Bronchial epithelial cell (primary cell): ENCODE measurements at regions not wholly inside any gene's neighbourhood (a gene's known extent, or its start where the extent isn't known, plus 50 kb on each side); places are given as distances from the start of the nearest gene placed in this dataset.

Experiments
- DNase-seq: peaks from one replicate; pipeline ENCODE4 v3.0.0-alpha.2; 2010; ENCODE audit warnings: low read depth
- FAIRE-seq: peaks from 2 replicates; lab custom pipeline; 2011; peaks lifted over from hg19 to GRCh38; lab: Jason Lieb, UNC
- H3K27me3 ChIP-seq: 2 replicates; pipeline ENCODE4 v1.5.1; 2011; ENCODE audit warnings: low read length; ENCODE audit not compliant: control insufficient read depth, insufficient read depth
- H3K36me3 ChIP-seq: 2 replicates; pipeline ENCODE4 v1.5.1; 2011; ENCODE audit warnings: low read length; ENCODE audit not compliant: control insufficient read depth, insufficient read depth
- H3K4me3 ChIP-seq: 2 replicates; pipeline ENCODE4 v1.5.1; 2011; ENCODE audit warnings: mild to moderate bottlenecking, low read depth, low read length, control low read depth
- TF ChIP-seq, protein P1 (sequence below): IDR thresholded peaks from 2 replicates; pipeline ENCODE4 v1.5.1; 2011; ENCODE audit warnings: mild to moderate bottlenecking, moderate library complexity, low read length, control low read depth, inconsistent platforms; ENCODE audit not compliant: insufficient read depth, severe bottlenecking

DNA sequence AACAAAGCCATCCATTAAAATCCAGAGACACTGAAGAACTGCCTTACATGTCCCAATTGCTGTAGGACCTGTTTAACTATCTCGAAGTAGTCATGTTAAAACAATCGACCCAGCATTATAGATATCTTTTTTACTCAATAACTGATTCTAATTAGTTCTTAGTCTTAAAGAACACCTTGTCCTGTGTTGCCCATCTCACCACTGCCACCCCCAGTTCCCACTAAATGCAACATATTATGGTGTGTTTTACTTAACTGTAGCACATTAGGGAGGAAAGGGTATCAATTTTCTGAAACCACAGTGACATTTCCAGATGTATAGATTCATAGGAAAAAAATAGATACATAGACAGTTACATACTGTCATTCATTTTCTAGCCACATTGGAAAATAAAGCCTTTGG, 221.2 kb downstream of the MEF2C start:
- H3K36me3 ChIP-seq, result no peaks in the 10 kb centered on the region
- peaks cover 36% of the 10 kb centered on the region for H3K27me3 ChIP-seq
- FAIRE-seq (no peak), DNase-seq (no peak)
- H3K4me3 ChIP-seq, result no peak overlapping the region
- TF ChIP-seq, protein P1, sequence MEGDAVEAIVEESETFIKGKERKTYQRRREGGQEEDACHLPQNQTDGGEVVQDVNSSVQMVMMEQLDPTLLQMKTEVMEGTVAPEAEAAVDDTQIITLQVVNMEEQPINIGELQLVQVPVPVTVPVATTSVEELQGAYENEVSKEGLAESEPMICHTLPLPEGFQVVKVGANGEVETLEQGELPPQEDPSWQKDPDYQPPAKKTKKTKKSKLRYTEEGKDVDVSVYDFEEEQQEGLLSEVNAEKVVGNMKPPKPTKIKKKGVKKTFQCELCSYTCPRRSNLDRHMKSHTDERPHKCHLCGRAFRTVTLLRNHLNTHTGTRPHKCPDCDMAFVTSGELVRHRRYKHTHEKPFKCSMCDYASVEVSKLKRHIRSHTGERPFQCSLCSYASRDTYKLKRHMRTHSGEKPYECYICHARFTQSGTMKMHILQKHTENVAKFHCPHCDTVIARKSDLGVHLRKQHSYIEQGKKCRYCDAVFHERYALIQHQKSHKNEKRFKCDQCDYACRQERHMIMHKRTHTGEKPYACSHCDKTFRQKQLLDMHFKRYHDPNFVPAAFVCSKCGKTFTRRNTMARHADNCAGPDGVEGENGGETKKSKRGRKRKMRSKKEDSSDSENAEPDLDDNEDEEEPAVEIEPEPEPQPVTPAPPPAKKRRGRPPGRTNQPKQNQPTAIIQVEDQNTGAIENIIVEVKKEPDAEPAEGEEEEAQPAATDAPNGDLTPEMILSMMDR, result no peak

DNA sequence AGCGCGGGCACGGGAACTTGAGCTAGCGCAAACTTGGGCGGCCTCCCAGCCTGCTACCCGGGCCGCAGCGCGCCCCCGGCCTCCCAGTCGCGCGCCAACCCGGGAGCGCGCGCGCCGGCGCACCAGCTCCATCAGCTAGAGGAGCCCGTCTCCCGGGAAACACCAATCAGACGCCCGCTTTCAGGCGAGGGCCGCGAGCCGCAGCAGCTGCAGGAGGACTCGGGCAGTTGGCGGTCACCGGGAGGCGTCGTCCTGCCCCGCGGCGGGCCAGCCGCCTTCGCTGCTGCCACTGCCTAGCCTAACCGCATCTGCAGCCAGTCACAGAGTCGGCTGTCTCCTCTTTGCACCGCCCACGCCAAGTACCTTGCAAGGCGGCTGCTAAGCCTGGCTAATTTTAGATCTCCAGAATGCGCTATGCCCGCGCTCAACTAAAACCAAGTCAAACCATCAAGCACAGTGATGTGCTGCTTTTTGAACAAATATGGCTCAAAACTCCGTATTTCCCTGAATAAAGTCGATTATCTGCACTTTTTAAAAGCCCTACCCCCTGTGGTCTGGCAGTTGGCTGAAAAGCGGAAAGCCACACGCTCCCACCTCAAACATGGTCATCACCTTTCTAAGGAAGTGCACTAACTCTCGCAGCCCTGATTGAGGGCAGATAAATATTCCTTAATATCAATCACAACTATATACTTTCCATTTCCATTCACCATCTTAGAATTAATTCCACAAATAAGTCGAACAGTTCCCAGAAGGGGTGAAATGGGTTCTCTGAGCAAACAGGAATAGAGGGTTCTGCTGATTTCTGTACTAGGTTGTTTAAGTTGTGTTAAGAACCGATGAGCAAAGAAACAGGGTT, 221.8 kb downstream of the MEF2C start:
- Histone ChIP-seq H3K36me3 (no peaks in the 10 kb centered on the region), H3K27me3 (peaks cover 31% of the 10 kb centered on the region), H3K4me3 (peak overlapping the region; percentile 14)
- TF ChIP-seq, protein P1, result no peak
- DNase-seq, result peak; percentile 28
- no peak for FAIRE-seq

DNA sequence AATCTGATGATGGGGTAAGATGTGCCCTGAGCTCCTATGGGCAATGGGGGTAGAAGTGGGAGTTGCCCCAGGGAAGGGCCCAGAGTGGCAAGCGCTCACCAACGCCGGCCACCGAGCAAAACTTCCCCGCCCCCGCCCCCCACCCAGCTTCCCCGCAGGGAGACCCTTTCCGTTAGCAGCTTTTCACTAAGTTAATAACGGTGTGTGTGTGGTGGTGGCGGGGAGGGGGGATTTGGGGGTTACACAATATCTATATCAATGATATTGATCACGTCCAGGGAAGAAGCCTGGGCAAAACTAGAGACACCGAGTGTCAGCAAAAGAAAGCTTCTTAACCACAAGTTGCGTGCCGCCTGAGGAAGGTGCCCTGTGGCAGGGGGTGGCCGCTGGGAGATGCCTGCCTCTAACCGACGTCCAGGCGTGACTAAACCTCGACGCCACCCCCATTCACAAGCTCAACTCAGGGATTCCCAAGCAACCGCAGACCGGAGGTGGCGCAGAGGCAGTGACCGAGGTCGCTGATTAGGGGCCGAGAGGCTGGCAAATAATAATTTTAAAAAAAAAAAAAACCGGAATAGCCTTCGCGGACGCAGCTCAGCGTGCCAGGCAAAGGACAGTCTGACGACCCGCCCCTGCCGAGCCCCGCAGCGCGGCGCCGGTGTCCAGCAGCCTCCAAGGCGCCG, 222.6 kb downstream of the MEF2C start:
- H3K27me3 ChIP-seq, result peaks cover 25% of the 10 kb centered on the region
- H3K4me3 ChIP-seq, result no peak overlapping the region
- DNase-seq (peak; percentile 20), FAIRE-seq (no peak)
- no peaks in the 10 kb centered on the region for H3K36me3 ChIP-seq
- TF ChIP-seq, protein P1, result no peak

DNA sequence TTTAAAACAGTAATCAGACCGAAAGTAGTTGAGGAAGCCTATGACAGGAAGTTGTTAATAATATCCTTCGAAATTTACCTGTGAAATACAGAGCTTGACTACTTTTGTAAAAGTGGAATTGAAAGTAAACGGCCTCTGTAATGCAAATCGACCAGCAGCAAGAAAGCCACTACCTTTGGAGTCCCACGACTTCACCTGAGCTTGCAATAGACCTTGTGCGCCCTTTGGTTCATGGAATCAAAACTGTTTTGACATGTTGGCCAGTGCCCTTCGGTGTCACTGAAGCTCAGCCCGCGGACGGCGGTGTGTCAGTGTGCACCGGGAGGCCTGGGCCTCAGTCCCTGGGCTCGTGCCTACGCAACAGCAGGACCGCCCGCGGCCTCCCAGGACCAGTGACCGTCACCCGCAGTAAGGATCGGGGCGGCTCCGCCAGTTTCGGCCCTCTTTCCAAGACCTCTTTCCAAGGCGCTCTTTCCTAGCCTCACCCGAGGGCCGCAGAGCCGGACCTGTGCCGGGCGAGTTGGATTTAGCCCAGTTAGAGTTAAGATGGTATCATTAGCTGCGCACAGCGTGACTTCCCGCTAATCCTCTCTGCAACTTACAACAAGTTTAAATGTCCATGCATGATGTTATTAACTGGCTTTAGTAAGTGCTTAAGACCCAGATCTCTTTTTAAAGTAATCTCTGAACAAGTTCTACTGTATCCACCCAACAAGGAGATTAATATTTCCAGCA, 223.3 kb downstream of the MEF2C start:
- DNase-seq, result no peak
- no peak for FAIRE-seq
- Histone ChIP-seq H3K4me3 (no peak overlapping the region), H3K36me3 (no peaks in the 10 kb centered on the region), H3K27me3 (peaks cover 23% of the 10 kb centered on the region)
- TF ChIP-seq, protein P1, result no peak

DNA sequence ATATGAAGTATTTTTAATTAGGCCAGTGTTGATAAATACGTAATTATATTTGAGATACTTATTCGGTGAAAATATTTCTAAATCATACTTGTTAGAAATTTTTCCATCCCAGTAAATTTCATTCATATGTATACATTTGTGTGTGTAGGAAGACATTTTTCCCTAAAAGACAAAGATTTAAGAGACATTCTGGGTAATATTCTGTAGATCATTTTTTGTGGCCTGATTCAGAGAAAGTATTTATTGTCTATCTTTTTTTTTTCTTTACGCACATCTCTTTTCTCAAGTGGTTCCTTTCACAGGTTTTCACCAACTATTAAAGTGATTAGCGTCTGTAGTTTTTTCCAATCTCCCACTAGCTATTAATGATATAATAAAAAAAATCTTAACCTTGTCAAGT, 224.1 kb downstream of the MEF2C start:
- no peaks in the 10 kb centered on the region for H3K36me3 ChIP-seq
- TF ChIP-seq, protein P1, result no peak
- no peak overlapping the region for H3K4me3 ChIP-seq
- DNase-seq (no peak), FAIRE-seq (no peak)
- H3K27me3 ChIP-seq, result peaks cover 20% of the 10 kb centered on the region
